ENCODE measurements at regions not wholly inside any gene's neighbourhood (a gene's known extent, or its start where the extent isn't known, plus 50 kb on each side); places are given as distances from the start of the nearest gene placed in this dataset.

- Mint-ChIP-seq H3K27me3 (peaks cover 12% of the 10 kb centered on the region), H3K4me1 (no peaks in the 10 kb centered on the region), H3K27ac (no peak overlapping the region), H3K9me3 (ENCODE audit: insufficient read depth) (no peaks in the 10 kb centered on the region), H3K4me3 (no peak overlapping the region)
- Histone ChIP-seq H3K9ac (ENCODE audit: low read length) (no peak overlapping the region), H4K20me1 (ENCODE audit: control insufficient read depth, insufficient read depth, low read length, poor library complexity, severe bottlenecking) (no peaks in the 10 kb centered on the region), H3K36me3 (replicated peaks in 1 of 2; ENCODE audit: control extremely low read depth in 1 of 2, control insufficient read depth in 1 of 2, extremely low read depth in 1 of 2, insufficient read depth in 2 of 2, low read length in 1 of 2) (no peaks in the 10 kb centered on the region), H3K27ac (ENCODE audit: low read length in 2 of 2) (no peak overlapping the region), H3K4me3 (ENCODE audit: control extremely low read depth in 1 of 5, extremely low read depth in 1 of 5, insufficient read depth in 1 of 5, low read depth in 2 of 5, low read length in 4 of 5) (no peak overlapping the region), H3K27me3 (replicated peaks in 1 of 4; ENCODE audit: control extremely low read depth in 1 of 4, control insufficient read depth in 3 of 4, insufficient read depth in 4 of 4, low read length in 3 of 4) (no peaks in the 10 kb centered on the region), H3K79me2 (ENCODE audit: control insufficient read depth, insufficient read depth, low read length) (no peaks in the 10 kb centered on the region), H3K4me2 (replicated peaks; ENCODE audit: low read depth, low read length, poor library complexity, severe bottlenecking) (no peak overlapping the region), H3K4me1 (ENCODE audit: control insufficient read depth in 2 of 2, insufficient read depth in 2 of 2, low read length in 2 of 2) (no peaks in the 10 kb centered on the region), H3K9me3 (ENCODE audit: control extremely low read depth in 1 of 3, control insufficient read depth in 2 of 3, insufficient read depth in 1 of 3, low read length in 2 of 3) (peaks cover 0 to 3% (median 0%) of the 10 kb centered on the region in 3 donors), H2AFZ (ENCODE audit: insufficient read depth, low read depth, low read length, poor library complexity, severe bottlenecking) (no peak overlapping the region)
- DNase-seq (no peak), ATAC-seq (ENCODE audit: low read depth) (no peak)
- intact Hi-C loops (cut with micrococcal nuclease): no loop called here
- ChIA-PET POLR2A (no interaction called here), CTCF (no interaction called here)
- WGBS (ENCODE audit: insufficient coverage): 84% methylated on average over 7 of the region's 8 CpGs
- TF ChIP-seq CTCF (IDR thresholded peaks at IDR 0.05): no peak
- no peak for TF ChIP-seq EZH2 (IDR thresholded peaks at IDR 0.05; ENCODE audit: borderline replicate concordance, insufficient read depth, low read depth, low read length, poor library complexity, severe bottlenecking)
Measured at GRCh38 chr3:66655671-66656070, 154.8 kb upstream of the LRIG1 start.

- no peaks in the 10 kb centered on the region for H3K9me3 ChIP-seq (ENCODE audit: control extremely low read depth in 1 of 3, control insufficient read depth in 2 of 3, insufficient read depth in 1 of 3, low read length in 2 of 3)
- POLR2A ChIA-PET: no interaction called here
Measured at GRCh38 chr3:66656609-66657008, 155.8 kb upstream of the LRIG1 start.

More at GRCh38 chr3:66656609-66657008, 155.8 kb upstream of the LRIG1 start:
- H4K20me1 ChIP-seq (ENCODE audit: control insufficient read depth, insufficient read depth, low read length, poor library complexity, severe bottlenecking): no peaks in the 10 kb centered on the region
- DNase-seq: no peak
- no peak overlapping the region for H3K27ac ChIP-seq (ENCODE audit: low read length in 2 of 2)
- TF ChIP-seq CTCF (IDR thresholded peaks at IDR 0.05) (no peak), EZH2 (IDR thresholded peaks at IDR 0.05; ENCODE audit: borderline replicate concordance, insufficient read depth, low read depth, low read length, poor library complexity, severe bottlenecking) (no peak)
- no peaks in the 10 kb centered on the region for H3K9me3 Mint-ChIP-seq (ENCODE audit: insufficient read depth)
- H3K27ac Mint-ChIP-seq: no peak overlapping the region
- no peaks in the 10 kb centered on the region for H3K79me2 ChIP-seq (ENCODE audit: control insufficient read depth, insufficient read depth, low read length)
- no peak overlapping the region for H3K4me3 Mint-ChIP-seq
- intact Hi-C loops (cut with micrococcal nuclease): no loop called here
- peaks cover 9% of the 10 kb centered on the region for H3K27me3 Mint-ChIP-seq
- 100% methylated on average over 5 of the region's 8 CpGs for WGBS (ENCODE audit: insufficient coverage)
- H3K4me3 ChIP-seq (ENCODE audit: control extremely low read depth in 1 of 5, extremely low read depth in 1 of 5, insufficient read depth in 1 of 5, low read depth in 2 of 5, low read length in 4 of 5): no peak overlapping the region
- H3K4me1 Mint-ChIP-seq: no peaks in the 10 kb centered on the region
- H3K4me1 ChIP-seq (ENCODE audit: control insufficient read depth in 2 of 2, insufficient read depth in 2 of 2, low read length in 2 of 2): no peaks in the 10 kb centered on the region
- CTCF ChIA-PET: no interaction called here
- H2AFZ ChIP-seq (ENCODE audit: insufficient read depth, low read depth, low read length, poor library complexity, severe bottlenecking): no peak overlapping the region
- ATAC-seq (ENCODE audit: low read depth): no peak
- no peaks in the 10 kb centered on the region for H3K27me3 ChIP-seq (replicated peaks in 1 of 4; ENCODE audit: control extremely low read depth in 1 of 4, control insufficient read depth in 3 of 4, insufficient read depth in 4 of 4, low read length in 3 of 4)
- no peak overlapping the region for H3K4me2 ChIP-seq (replicated peaks; ENCODE audit: low read depth, low read length, poor library complexity, severe bottlenecking)
- no peaks in the 10 kb centered on the region for H3K36me3 ChIP-seq (replicated peaks in 1 of 2; ENCODE audit: control extremely low read depth in 1 of 2, control insufficient read depth in 1 of 2, extremely low read depth in 1 of 2, insufficient read depth in 2 of 2, low read length in 1 of 2)
- no peak overlapping the region for H3K9ac ChIP-seq (ENCODE audit: low read length)

Data from B cell (primary cell).